Mucosa of descending colon (tissue), 3 donors: ENCODE measurements at regions not wholly inside any gene's neighbourhood (a gene's known extent, or its start where the extent isn't known, plus 50 kb on each side); places are given as distances from the start of the nearest gene placed in this dataset.

ENCODE experiments used
- ATAC-seq: fragments of 200-7000 bp; cut with Tn5 transposase; one replicate; pipeline ENCODE4 v1.9.1; 2020; ENCODE audit warnings: mild to moderate bottlenecking, moderate library complexity
- DNase-seq, 3 donors: peaks; one replicate each; pipeline ENCODE4 v3.0.0-alpha.2; 2020
- H3K36me3 ChIP-seq: fragments of 200-600 bp; one replicate; pipeline ENCODE4 v1.8.0; 2021; ENCODE audit warnings: low read depth, mild to moderate bottlenecking
- H3K4me1 ChIP-seq: fragments of 200-600 bp; one replicate; pipeline ENCODE4 v1.8.0; 2021; ENCODE audit warnings: low read depth, mild to moderate bottlenecking
- H3K4me3 ChIP-seq: fragments of 200-600 bp; one replicate; pipeline ENCODE4 v1.8.0; 2021; ENCODE audit warnings: mild to moderate bottlenecking
- H3K9me3 ChIP-seq: fragments of 200-600 bp; one replicate; pipeline ENCODE4 v1.8.0; 2021; ENCODE audit warnings: mild to moderate bottlenecking
- CTCF ChIP-seq: fragments of 200-600 bp; IDR thresholded peaks from one replicate; pipeline ENCODE4 v1.8.0; 2022; ENCODE audit warnings: antibody characterized with exemption, mild to moderate bottlenecking
- intact Hi-C, 2 donors: fragments of 100-400 bp; cut with DNase I in 1 of 2; cut with micrococcal nuclease in 1 of 2; formaldehyde crosslinking; loops; one replicate each; pipeline versions ENCODE4 v1.11.0 to v1.11.1; 2022; cut with DNase I, micrococcal nuclease
- donor health status: DM: no; HTN: no; CAD: no; lungs with moderate emphysema.
- donor health status: DM: no; HTN: no; CAD: no.
- donor health status: DM: no; HTN: yes; CAD: no.

GRCh38 chr1:187445066-187445465 lies 616.3 kb downstream of the PLA2G4A start:
- ATAC-seq, result no peak
- no peaks in the 10 kb centered on the region for H3K4me1 ChIP-seq
- DNase-seq, result no peak
- H3K9me3 ChIP-seq, result peaks cover 8% of the 10 kb centered on the region
- H3K36me3 ChIP-seq, result no peaks in the 10 kb centered on the region
- TF ChIP-seq CTCF, result no peak
- H3K4me3 ChIP-seq, result no peak overlapping the region
- intact Hi-C loops, result no loop called here

GRCh38 chr1:187451238-187451637 lies 622.5 kb downstream of the PLA2G4A start:
- Histone ChIP-seq H3K36me3 (no peaks in the 10 kb centered on the region), H3K9me3 (peaks cover 9% of the 10 kb centered on the region), H3K4me3 (no peak overlapping the region), H3K4me1 (no peaks in the 10 kb centered on the region)
- no peak for DNase-seq
- no peak for TF ChIP-seq CTCF
- intact Hi-C loops, result no loop called here
- no peak for ATAC-seq

DNA sequence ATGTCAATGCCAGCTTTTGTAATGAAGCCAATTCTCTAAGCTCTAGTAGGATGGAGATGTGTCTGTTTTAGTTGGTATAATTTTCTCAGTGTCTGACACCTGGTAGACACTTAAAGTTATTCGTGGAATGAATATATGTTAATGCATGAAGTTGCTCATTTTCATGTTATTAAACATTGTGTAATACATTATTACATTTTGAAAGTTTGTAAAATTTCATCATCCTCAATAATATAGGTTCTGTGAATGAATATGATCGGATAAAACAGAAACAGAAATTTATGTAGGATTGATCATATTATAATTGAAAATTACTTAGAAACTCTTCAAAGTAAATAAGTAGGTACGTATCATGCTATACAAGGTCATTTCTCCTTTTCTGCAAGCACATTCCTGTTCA lies 625.3 kb downstream of the PLA2G4A start:
- no peaks in the 10 kb centered on the region for H3K4me1 ChIP-seq
- no peak for ATAC-seq
- no peaks in the 10 kb centered on the region for H3K36me3 ChIP-seq
- no peak for DNase-seq
- intact Hi-C loops, result no loop called here
- no peak for TF ChIP-seq CTCF
- peaks cover 10% of the 10 kb centered on the region for H3K9me3 ChIP-seq
- no peak overlapping the region for H3K4me3 ChIP-seq

DNA sequence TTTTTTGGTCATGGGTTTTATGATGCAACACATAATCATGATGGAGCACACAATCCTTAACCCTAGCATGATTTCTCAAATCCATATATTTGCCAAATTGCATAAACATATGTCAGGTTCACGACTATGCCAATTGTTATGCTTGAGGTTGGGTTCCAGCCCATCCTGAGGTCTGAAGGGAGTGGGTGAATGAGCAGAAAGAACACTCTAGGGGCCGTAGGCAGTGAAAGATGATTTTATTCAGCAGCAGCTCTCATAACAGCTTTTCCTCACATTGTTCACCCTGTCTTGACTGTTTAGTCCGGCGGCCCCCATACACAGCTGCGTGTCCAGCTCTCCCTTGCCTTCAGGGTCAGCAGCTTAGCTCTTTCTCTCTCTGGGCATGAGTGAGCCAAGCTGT lies 627.7 kb downstream of the PLA2G4A start:
- no peak for TF ChIP-seq CTCF
- intact Hi-C loops, result no loop called here
- Histone ChIP-seq H3K4me1 (no peaks in the 10 kb centered on the region), H3K9me3 (peaks cover 15% of the 10 kb centered on the region), H3K4me3 (no peak overlapping the region), H3K36me3 (no peaks in the 10 kb centered on the region)
- ATAC-seq (no peak), DNase-seq (no peak)

- Histone ChIP-seq H3K9me3 (peaks cover 23% of the 10 kb centered on the region), H3K36me3 (no peaks in the 10 kb centered on the region), H3K4me1 (no peaks in the 10 kb centered on the region), H3K4me3 (no peak overlapping the region)
- ATAC-seq (no peak), DNase-seq (no peak)
- intact Hi-C loops, result no loop called here
- TF ChIP-seq CTCF, result no peak
These were observed 631.3 kb downstream of the PLA2G4A start for GRCh38 chr1:187460093-187460492.

- no peak overlapping the region for H3K4me3 ChIP-seq
- H3K4me1 ChIP-seq, result no peaks in the 10 kb centered on the region
- intact Hi-C loops, result no loop called here
- DNase-seq (no peak), ATAC-seq (no peak)
- H3K9me3 ChIP-seq, result peaks cover 29% of the 10 kb centered on the region
- no peak for TF ChIP-seq CTCF
- no peaks in the 10 kb centered on the region for H3K36me3 ChIP-seq
These were observed 635.6 kb downstream of the PLA2G4A start for GRCh38 chr1:187464320-187464719.
